SHP77 treated with DMSO at 0.1 percent for 48 hours (cell line): ENCODE measurements at regions not wholly inside any gene's neighbourhood (a gene's known extent, or its start where the extent isn't known, plus 50 kb on each side); places are given as distances from the start of the nearest gene placed in this dataset.
"Not testable (repeated sequence)": the region's sequence is repeated elsewhere in the genome, so short reads cannot be mapped to it uniquely, and the experiment has no call there.

Experiments used
- DNase-seq: peaks from one replicate; lab custom pipeline; 2025; lab: John Stamatoyannopoulos, UW

DNA sequence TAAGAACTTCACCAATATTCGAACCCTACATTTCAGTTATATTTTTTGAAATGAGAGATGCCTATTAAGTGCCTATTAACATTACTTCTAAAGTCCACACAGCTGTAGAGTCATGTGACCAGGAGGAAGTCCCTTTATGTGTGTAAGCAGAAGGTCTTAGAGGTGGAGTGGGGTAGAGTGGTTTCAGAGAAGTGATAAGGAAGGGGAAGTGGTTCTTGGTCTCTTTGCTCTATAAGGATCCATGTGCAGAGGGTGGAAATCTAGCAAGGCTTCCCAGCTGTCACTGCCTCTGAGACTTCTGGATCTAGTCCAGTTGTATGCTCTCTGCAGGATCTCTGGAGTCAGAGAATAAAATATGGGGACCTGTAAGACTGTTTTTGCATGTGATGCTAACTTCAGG, 673.9 kb downstream of the FLRT2 start:
- DNase-seq: no peak

DNA sequence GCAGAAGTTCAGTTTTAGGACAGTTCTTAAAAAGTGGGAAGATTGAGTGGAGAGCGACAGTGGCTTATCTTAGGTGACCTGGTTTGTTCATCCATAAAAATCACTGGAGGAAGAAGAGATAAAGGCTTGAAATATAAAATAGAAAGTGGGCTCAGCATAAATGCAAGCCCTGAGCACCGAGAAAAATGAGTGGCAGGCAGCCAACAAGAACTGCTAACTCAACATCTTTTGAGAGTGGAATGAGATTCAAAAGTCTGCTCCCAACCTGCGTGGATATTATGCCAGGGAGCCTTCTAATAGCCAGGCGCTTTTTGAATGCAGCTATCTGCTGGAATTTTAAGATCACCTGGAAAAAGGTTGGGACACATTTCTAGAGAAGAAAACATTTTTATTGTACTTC, 666.5 kb downstream of the FLRT2 start:
- DNase-seq: no peak

DNA sequence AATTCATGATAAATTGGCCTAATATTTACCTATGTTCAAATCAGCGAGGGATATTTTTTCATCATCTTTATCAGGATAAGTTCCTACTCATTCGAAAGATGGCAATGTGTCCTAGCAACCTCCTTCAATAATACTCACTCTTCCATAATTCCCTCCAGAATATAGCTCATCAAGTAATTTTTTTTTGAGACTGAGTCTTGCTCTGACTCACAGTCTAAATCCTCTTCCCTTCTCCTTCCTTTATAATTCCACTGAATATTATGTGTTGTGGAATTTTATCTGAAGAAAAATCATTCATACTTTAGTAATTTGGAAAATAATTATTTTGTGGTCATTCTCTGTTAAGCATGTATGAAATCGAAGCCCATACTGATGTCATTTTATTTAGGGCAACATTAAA, 663.8 kb downstream of the FLRT2 start:
- no peak for DNase-seq

DNA sequence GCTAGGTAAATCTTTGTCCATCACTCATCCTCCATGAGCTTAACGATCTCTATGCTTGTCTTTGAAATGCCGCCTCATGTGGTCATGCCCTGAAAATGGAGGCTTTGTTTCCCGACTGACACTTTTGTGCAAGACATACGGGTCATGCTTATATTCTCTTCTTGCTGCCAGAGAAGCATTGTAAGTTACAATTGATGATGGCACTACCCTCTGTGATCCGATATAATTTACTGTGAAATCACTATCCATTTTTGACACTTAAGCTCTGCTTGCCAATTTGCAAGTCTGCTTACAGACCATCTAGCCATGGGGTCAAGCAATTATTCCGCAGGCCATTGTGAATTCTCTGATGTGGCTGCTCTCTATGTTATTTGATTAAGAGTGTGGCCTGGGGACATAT, 650.0 kb downstream of the FLRT2 start:
- DNase-seq: no peak

DNA sequence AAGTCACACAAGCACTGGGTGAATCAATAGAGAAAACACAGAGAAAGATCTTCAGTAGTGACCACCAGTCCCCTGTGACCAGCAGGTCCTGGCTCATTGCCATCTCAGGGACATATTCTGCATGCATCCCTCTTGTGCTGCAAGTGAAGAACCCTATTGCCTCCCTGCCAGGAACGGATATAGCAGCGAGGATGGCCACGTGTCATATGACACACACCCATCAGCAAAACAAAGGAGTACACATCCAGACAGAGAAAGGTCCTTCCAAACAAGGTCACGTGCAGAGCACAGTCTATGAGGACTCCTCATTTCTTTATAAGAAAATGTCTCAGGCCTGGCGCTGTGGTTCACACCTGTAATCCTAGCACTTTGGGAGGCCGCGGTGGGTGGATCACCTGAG, 638.4 kb downstream of the FLRT2 start:
- no peak for DNase-seq

DNA sequence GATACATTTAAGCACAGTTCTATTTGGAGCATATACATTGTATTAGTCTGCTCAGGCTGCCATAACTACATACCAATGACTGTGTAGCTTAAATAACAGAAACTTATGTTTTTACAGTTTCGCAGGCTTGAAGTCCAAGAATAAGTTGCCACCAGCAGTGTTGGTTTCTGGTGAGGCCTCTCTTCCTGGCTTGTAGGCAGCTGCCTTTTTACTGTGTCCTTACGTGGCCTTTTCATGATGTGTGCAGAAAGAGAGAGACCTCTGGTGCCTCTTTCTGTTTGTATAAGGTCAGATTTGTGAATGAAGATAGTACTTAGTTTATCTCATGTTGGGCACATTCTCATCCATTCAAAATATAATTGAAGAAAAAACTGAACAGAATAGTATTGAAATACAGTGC, 636.6 kb downstream of the FLRT2 start:
- no peak for DNase-seq

DNA sequence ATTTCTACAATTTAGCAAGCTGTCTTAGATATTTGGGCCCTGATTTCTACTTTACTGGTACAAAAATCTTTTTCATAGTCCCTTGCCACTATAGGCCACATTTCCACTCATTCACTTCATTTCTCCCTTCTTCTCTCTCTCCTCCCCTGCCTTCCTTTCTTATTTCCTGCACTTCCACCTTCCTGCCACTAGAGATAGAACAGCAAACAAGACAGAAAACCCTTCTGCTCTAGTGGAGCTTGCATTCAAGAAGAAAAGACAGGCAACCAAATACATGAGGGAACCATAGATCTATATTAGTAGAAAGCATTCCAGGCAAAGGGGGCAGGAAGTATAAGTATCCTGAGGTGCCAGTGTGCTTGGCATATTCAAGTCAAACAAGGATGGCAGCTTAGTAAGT, 623.5 kb downstream of the FLRT2 start:
- DNase-seq: no peak

DNA sequence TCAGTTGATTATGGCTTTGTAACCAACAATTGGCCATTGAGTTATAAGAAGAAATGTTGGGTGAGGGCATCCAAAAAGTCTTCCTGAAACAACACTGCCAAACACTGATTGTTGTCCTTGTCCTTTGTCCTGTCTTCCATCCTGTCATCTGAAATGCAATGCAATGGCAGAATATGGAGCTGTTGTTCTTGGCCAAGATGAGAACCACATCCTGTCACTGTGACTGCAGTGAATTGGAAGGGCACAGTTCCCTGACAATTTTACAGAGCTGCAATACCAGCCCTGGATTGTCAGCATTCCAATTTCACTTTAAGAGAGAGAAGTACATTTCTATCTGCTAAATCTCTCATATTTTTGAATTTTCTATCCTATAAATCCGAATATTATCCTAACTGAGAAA, 613.3 kb downstream of the FLRT2 start:
- no peak for DNase-seq

DNA sequence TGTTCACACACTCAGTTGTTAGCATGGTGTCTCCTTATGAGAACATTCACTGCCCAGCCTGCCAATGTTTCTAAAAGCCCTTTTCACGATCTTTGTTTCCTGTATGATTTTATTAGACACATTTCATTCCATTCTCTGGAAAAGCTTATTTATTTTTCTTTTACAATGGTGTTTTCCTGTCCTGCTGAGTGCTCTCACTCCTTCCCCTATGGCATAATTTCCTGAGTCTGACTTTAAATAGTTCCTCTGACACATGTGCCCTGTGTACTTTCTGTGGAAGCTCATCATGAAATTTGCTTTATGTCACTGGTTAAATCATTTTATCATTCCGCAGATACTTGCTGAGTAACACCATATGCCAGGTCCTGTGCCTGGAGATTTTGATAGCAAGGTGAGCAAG, 612.0 kb downstream of the FLRT2 start:
- no peak for DNase-seq

DNA sequence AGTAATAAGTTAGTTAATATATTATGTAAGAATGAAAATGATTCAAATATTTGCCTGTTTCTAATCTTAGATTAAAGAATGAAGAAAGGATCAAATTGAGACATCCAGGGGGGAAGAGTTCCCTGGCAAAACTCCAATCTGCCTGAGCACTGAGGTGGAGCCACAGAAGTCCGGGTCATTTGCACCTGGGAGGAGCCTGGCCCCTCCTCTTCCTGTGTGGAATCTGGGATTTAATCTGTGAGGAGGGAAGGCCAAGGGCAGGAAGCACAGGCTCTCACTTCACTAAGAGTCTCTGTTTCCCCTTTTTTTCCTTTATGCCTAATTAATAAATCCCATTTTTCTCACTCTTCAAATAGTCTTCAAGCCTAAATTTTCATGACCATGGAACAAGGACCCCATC, 599.5 kb downstream of the FLRT2 start:
- DNase-seq: no peak

DNA sequence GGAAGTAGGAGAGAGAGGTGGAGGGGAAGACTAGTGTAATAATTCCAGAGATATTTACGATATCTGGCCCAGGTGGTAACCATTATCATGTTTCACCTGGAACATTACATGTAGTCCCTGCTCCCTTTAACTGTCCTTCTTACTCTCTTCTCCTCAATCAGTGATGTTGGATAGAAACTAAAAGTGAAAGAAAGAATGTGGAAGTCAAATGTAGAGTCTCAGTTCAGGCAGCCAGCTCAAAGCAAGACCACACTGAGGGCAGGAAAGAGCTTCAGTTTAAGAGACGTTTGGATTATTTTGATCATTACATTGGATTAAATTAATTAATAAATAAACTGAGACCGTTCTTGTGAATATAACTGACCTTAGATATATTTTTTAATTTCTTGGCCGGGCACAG, 594.4 kb downstream of the FLRT2 start:
- DNase-seq: no peak

DNA sequence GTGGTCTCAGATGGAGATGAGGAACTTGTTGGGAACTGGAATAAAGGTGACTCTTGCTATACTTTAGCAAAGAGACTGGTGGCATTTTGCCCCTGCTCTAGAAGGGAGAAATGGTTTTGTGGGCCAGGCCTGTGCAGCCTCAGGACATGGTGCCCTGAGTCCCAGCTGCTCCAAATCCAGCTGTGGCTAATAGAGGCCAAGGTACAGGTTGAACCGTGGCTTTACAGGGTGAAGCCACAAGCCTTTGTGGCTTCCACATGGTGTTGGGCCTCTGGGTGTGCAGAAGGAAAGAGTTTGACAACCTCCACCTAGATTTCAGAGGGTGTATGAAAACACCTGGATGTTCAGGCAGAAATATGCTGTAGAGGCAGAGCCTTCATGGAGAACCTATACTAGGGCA, 586.0 kb downstream of the FLRT2 start:
- no peak for DNase-seq

DNA sequence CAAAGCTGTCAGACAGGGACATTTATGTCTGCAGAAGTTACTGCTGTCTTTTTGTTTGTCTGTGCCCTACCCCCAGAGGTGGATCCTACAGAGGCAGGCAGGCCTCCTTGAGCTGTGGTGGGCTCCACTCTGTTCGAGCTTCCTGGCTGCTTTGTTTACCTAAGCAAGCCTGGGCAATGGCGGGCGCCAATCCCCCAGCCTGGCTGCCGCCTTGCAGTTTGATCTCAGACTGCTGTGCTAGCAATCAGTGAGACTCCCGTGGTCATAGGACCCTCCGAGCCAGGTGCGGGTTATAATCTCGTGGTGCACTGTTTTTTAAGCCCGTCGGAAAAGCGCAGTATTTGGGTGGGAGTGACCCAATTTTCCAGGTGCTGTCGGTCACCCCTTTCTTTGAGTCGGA, 580.9 kb downstream of the FLRT2 start:
- DNase-seq: not testable (repeated sequence)

DNA sequence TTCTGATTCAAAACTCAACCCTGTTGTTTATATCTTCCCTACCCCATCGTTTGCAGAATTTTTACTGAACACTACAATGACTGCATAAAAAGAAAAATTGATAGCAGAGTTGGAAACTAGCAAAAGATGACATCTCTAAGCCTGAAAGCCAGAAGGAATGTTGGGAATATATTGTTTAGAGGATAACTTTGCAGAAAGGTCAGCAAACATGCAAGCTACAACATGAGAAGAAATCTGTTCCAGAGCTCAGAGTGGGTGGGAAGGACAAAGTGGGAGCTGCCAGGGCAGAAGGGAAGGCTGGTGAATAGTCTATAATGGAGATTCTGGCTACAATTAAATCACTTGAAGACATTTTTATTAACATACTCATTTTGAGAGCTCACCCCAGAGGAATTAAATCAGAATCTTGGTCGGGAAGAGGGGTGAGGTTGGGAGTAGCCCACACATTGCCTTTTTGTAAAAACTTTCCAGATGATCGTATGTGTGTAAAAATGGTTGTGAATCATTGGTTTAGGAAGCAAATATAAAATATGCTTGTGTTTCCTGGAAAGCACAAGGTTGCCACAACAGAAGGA, 574.8 kb downstream of the FLRT2 start:
- no peak for DNase-seq

DNA sequence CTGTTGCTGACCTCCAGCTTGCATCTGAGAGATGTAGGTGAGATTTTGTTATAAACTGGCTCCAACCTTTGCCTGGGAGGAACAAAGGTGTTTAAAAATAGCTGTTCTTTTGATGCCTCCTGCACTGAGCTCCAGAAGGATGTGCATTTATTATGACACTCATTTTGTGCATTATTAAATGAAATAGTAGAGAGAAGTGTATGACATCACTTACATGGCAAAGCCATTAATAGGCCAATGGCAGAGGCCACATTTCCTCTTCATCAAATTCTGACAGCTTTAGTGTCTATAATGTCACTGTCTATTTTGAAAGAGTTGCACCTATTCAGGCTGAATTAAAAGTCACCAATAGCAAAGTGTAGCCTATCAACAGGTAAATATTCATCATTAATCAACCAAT, 564.6 kb downstream of the FLRT2 start:
- no peak for DNase-seq

DNA sequence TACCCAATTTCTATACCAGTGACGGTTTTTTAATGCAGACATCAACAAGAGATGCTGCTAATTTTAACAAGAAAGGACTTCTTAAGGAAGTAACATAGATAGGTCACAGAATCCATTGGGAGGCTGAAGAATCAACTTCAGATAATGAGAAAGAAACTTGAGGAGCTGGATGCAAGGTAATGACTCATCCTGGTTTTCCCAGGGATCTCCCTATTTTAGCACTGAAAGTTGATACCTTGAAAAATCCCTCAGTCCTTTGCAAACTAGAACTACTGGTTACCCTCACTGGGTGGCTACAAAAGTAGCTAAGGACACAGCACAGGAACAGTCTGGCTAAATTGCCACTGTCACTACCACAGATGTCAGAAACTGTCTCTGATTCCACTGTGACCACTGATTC, 561.9 kb downstream of the FLRT2 start:
- DNase-seq: no peak

DNA sequence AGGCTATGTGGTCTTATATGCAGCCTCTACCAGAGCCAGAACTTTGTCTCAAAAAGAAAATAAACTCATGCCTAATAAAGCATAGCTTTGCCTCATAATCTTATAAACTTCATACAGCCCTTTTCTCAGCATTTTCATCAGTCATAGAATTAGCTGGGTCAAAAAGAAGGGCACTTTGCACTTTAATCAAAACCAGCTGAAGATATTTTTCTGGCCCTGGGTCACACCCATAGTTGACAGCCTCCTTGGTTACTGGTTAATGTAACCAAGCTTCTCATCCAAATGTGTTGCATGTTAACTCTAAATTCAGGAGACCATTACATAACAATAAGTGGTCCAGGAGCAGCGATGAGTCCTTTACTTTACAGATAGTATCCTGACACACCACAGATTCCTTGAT, 558.2 kb downstream of the FLRT2 start:
- DNase-seq: no peak

DNA sequence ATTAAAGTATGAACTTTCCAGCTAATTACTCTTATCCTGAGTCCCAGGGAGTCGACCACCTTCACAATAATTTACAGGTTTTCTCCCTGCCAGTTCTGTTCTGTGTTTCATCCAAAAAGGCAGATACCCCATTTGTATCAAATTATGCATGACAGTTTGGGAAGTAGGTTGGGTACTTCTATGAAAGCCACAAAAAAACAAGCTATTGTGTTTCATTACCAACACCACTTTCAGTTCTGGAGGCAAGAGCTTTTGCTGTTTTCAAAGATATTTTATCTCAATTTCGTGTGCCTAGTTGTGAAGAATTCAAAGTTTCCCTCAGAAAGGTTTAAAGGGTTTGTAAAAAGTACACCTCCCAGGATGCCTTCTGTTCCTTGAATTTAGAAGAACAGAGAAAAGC, 557.4 kb downstream of the FLRT2 start:
- DNase-seq: no peak

DNA sequence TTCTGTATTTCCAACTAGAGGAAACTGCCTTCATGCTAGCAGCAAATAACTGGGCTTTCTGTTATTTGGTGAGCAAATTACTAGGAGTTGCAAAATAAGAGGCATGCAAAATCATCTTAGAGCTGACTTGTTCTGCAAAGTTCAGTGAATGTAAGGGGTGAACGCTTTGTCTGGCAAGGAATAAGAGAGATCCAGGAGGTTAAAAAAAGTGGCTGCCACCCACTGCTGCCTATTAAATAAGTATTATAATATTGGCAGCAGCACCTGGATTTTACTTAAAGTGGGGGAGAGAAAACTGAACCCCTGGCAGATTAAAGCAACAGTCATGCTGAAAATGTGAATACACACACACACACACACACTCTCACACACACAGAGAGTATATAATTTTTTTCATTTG, 557.0 kb downstream of the FLRT2 start:
- DNase-seq: no peak

DNA sequence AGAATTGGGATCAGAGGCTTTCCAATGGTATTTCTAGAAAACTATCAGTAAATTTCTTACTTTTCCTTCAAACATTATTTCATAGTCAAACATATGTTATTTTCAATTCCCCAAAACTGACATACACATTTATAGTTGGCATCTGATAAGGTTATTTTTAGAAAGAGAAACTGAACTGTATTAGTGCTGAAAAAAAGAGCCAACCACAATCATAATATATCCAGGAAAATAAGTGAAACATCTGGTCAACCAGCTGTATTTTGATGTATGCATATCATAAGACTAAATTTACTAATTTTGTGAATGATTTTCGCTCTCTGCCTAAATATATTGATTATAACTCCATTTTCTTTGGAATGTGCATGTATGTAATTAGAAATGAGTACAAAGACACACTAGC, 554.2 kb downstream of the FLRT2 start:
- no peak for DNase-seq

DNA sequence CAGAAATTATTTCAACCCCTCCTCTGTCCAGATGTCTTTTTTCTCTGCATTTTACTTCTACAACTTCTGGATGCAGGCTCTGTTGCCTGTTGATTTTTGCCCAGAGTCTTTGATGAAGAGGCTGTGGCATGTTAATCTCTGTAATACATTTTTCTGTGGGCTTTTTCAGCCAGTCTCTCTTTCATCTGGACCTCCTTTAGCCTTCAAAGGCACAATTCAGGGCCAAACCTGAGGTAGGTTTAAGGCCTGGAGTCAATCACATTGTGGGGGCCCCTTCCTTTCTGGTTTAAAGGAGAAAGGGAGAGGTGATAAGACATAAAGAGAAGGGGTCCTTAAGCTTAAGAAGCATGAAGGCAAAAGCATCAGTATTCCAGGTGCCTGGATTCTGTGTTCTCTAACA, 553.7 kb downstream of the FLRT2 start:
- DNase-seq: no peak

DNA sequence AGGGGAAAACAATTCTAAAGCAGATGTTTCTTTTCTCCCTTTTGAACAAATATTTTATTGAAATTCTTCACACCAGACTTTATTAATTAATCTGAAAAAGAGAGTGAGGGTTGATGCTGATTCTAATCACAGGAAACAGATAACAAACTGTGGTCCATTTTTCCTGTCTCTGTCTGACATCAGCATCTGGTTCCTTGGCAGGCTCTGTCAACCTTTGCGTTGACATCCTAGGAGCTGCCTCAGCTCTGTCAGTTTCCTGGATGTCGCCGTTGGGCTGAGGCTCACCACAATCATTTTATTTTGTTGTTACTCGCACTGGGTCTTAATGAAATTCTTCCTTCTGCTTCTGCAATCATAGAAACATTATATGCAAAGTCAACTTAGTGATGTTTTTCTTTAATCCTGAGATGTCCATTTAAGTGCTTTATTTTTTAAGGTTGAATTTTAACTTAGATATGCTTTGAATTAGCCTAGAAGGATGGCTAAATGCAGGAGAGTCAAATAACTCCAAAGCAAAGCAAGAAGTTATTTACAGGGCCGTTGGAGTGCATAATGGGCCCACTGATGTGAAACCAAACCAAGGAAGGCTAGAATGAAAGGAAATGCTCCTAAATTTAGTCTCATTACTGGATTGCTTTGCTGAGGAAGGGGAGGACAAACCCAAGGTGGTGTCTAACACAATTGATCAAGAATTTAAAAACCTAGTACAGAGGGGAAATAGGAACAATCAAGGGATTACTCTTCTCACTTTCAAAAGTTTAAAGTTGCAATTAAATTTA, 542.4 kb downstream of the FLRT2 start:
- no peak for DNase-seq

DNA sequence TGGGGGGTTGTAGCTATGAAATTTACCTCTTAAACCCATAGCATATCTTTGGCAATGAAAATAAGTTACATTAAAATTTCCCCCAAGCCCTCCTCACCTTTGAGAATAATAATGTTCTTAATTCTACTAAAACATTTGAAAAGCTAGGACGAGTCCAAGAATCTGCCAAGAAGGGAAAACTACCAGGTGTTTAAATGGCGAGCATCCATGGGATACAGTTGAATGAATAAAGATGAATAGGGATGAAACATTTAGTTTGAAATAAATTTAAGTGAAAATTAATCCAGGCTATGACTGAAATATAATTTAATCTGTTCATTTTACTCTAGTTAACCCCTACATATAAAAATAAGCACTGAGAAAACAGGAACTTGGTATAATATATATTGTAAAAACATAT, 536.7 kb downstream of the FLRT2 start:
- no peak for DNase-seq

DNA sequence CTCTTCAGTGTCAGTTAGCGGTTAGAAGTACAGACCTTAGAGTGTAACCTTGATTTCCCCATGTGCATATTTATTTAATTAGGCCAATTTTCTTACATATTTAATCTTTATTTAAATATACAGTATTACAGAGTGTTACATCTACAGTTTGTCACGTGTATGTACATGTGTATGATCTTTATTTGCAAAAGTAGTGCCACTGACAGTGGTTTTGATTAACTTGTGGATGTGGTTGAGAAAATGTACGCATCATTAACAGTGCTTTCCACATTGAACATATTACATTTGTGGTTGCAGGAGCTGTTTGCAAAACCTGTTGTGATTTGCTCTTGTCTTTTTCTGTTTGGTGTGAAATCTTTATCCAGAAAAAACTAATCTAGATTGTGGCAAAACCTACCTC, 535.5 kb downstream of the FLRT2 start:
- no peak for DNase-seq
